HCT116 (cell line): ENCODE measurements at regions not wholly inside any gene's neighbourhood (a gene's known extent, or its start where the extent isn't known, plus 50 kb on each side); places are given as distances from the start of the nearest gene placed in this dataset.

Source experiments
- ATAC-seq: fragments of 200-7000 bp; cut with Tn5 transposase; 2 replicates; pipeline ENCODE4 v1.9.1; 2020; ENCODE audit warnings: mild to moderate bottlenecking, moderate library complexity
- BruUV-seq: library from RNA; stranded (reverse); fragments of 400-500 nt; replicated peaks from 2 replicates; lab custom pipeline; 2021; lab: Mats Ljungman, UMichigan
- CTCF ChIA-PET: fragments of 300-600 bp; sonication (Branson Sonifier 250); formaldehyde crosslinking; loops from one replicate; lab custom pipeline; 2021; ENCODE audit warnings: antibody characterized with exemption; lab: Charles Lee
- POLR2A ChIA-PET: fragments of 300-600, 350-600 bp; sonication (Branson Sonifier 250); formaldehyde crosslinking; loops from one replicate; lab custom pipeline; 2021; ENCODE audit warnings: antibody characterized with exemption; lab: Charles Lee
- RAD21 ChIA-PET, 2 experiments: fragments of 300-600 bp; sonication (Branson Sonifier 250); formaldehyde crosslinking; loops; one replicate each; lab custom pipeline; 2023; ENCODE audit warnings: low total read pairs in 2 of 2; ENCODE audit not compliant: uncharacterized antibody in 2 of 2, unreplicated experiment in 2 of 2, low non-redundant PET in 1 of 2; lab: Charles Lee
- DNase-seq: peaks from one replicate; pipeline ENCODE4 v3.0.0-alpha.2; 2010; ENCODE audit warnings: low read depth, low spot score
- H2AFZ ChIP-seq: fragments of 200-600 bp; shearing (Covaris generic), sonication (generic); 2 replicates; pipeline ENCODE4 v1.6.1; 2017; ENCODE audit warnings: low read depth, mixed run types, mixed read lengths, antibody characterized with exemption, low read length; ENCODE audit not compliant: poor library complexity, severe bottlenecking
- H3K27ac ChIP-seq: 2 replicates; pipeline ENCODE4 v1.5.1; 2012; ENCODE audit warnings: low read depth, low read length
- H3K27me3 ChIP-seq: fragments of 200-600 bp; sonication (generic); 2 replicates; pipeline ENCODE4 v1.6.1; 2016; ENCODE audit warnings: mixed run types, low read length, mixed read lengths; ENCODE audit not compliant: insufficient read depth
- H3K36me3 ChIP-seq, 2 experiments: fragments of 200-500 bp in 1 of 2; fragments of 200-600 bp in 1 of 2; sonication (Bioruptor generic) in 1 of 2; sonication (generic) in 1 of 2; 2 replicates each; pipeline versions ENCODE4 v1.5.1 to v1.6.1; 2014 to 2016; ENCODE audit warnings: low read length in 2 of 2, inconsistent platforms in 1 of 2, mixed read lengths in 1 of 2, mixed run types in 1 of 2; ENCODE audit not compliant: insufficient read depth in 2 of 2, control insufficient read depth in 1 of 2
- H3K4me1 ChIP-seq, 2 experiments: fragments of 200-600 bp in 1 of 2; sonication (generic) in 1 of 2; 2 replicates each; pipeline versions ENCODE4 v1.5.1 to v1.6.1; 2012 to 2017; ENCODE audit warnings: low read length in 2 of 2, inconsistent platforms in 1 of 2, mild to moderate bottlenecking in 1 of 2, mixed read lengths in 1 of 2, mixed run types in 1 of 2, moderate library complexity in 1 of 2; ENCODE audit not compliant: insufficient read depth in 2 of 2, control insufficient read depth in 1 of 2
- H3K4me2 ChIP-seq: fragments of 200-600 bp; sonication (generic); 2 replicates; pipeline ENCODE4 v1.6.1; 2017; ENCODE audit warnings: mixed run types, low read length, mixed read lengths
- H3K4me3 ChIP-seq, 2 experiments: fragments of 200-600 bp in 1 of 2; sonication (generic) in 1 of 2; replicated peaks in 1 of 2; 2 replicates each; pipeline ENCODE4 v1.5.1; 2011 to 2016; ENCODE audit warnings: low read length in 2 of 2, control low read depth in 1 of 2, low read depth in 1 of 2, mild to moderate bottlenecking in 1 of 2, mixed read lengths in 1 of 2, mixed run types in 1 of 2
- H3K79me2 ChIP-seq: fragments of 200-600 bp; sonication (generic); 2 replicates; pipeline ENCODE4 v1.6.1; 2017; ENCODE audit warnings: mild to moderate bottlenecking, mixed run types, low read length, moderate library complexity, mixed read lengths; ENCODE audit not compliant: insufficient read depth
- H3K9ac ChIP-seq: fragments of 200-600 bp; sonication (generic); 2 replicates; pipeline ENCODE4 v1.6.1; 2016; ENCODE audit warnings: low read length, mixed read lengths
- H3K9me2 ChIP-seq: fragments of 200-600 bp; sonication (generic), shearing (Covaris generic); 2 replicates; pipeline ENCODE4 v1.6.1; 2017; ENCODE audit warnings: mixed run types, mild to moderate bottlenecking, moderate library complexity; ENCODE audit not compliant: insufficient read depth
- H3K9me3 ChIP-seq, 2 experiments: fragments of 200-500 bp in 1 of 2; fragments of 200-600 bp in 1 of 2; sonication (Bioruptor generic) in 1 of 2; sonication (generic) in 1 of 2; 2 replicates each; pipeline ENCODE4 v1.6.1; 2014 to 2017; ENCODE audit warnings: low read length in 2 of 2, mixed read lengths in 2 of 2, inconsistent platforms in 1 of 2, low read depth in 1 of 2, mild to moderate bottlenecking in 1 of 2, mixed run types in 1 of 2, moderate library complexity in 1 of 2; ENCODE audit not compliant: control insufficient read depth in 1 of 2, insufficient read depth in 1 of 2
- H4K20me1 ChIP-seq: fragments of 200-600 bp; sonication (generic), shearing (Covaris generic); 2 replicates; pipeline ENCODE4 v1.6.1; 2017; ENCODE audit warnings: mixed run types, mild to moderate bottlenecking, moderate library complexity; ENCODE audit not compliant: insufficient read depth
- CBX3 ChIP-seq: IDR thresholded peaks from 2 replicates; pipeline ENCODE4 v1.6.1; 2012; ENCODE audit warnings: low read depth
- CEBPB ChIP-seq: IDR thresholded peaks from 2 replicates; pipeline ENCODE4 v1.6.1; 2012; ENCODE audit warnings: low read depth
- ELF1 ChIP-seq: IDR thresholded peaks from 2 replicates; pipeline ENCODE4 v1.6.1; 2012; ENCODE audit warnings: low read depth, borderline replicate concordance
- EZH2 ChIP-seq: fragments of 200-600 bp; sonication (generic); IDR thresholded peaks from 2 replicates; pipeline ENCODE4 v1.6.1; 2017; ENCODE audit warnings: antibody characterized with exemption, mixed run types
- FOSL1 ChIP-seq: IDR thresholded peaks from 2 replicates; pipeline ENCODE4 v1.6.1; 2012; ENCODE audit warnings: low read depth
- JUND ChIP-seq: IDR thresholded peaks from 2 replicates; pipeline ENCODE4 v1.6.1; 2012
- POLR2A ChIP-seq: IDR thresholded peaks from 2 replicates; pipeline ENCODE4 v1.7.0; 2011; ENCODE audit warnings: borderline replicate concordance; ENCODE audit not compliant: insufficient read depth, insufficient read length; ENCODE audit errors: extremely low read depth
- POLR2AphosphoS5 ChIP-seq: IDR thresholded peaks from 2 replicates; pipeline ENCODE4 v1.6.1; 2011; ENCODE audit warnings: mild to moderate bottlenecking, low read depth, low read length, moderate library complexity
- RAD21 ChIP-seq: IDR thresholded peaks from 2 replicates; pipeline ENCODE4 v1.6.1; 2012; ENCODE audit warnings: low read depth, mild to moderate bottlenecking
- SIN3A ChIP-seq: IDR thresholded peaks from 2 replicates; pipeline ENCODE4 v1.6.1; 2012; ENCODE audit warnings: low read depth
- SP1 ChIP-seq: IDR thresholded peaks from 2 replicates; pipeline ENCODE4 v1.6.1; 2012; ENCODE audit warnings: low read depth
- SRF ChIP-seq: IDR thresholded peaks from 2 replicates; pipeline ENCODE4 v1.6.1; 2012; ENCODE audit warnings: low read depth
- YY1 ChIP-seq: IDR thresholded peaks from 2 replicates; pipeline ENCODE4 v1.6.1; 2011; ENCODE audit warnings: low read length, low read depth, moderate library complexity, mild to moderate bottlenecking; ENCODE audit not compliant: insufficient replicate concordance; ENCODE audit errors: extremely low read depth
- ZFX ChIP-seq: fragments of 450-650 bp; IDR thresholded peaks from 2 replicates; pipeline ENCODE4 v1.6.1; 2017
- ZNF274 ChIP-seq: fragments of 200-500 bp; sonication (Bioruptor generic); IDR thresholded peaks from 2 replicates; pipeline ENCODE4 v1.6.1; 2014; ENCODE audit warnings: mild to moderate bottlenecking, low read depth, low read length, inconsistent platforms
- intact Hi-C: fragments of 100-400 bp; cut with micrococcal nuclease; formaldehyde crosslinking; loops from 2 replicates; pipeline ENCODE4 v1.10.0; 2022
- TF ChIP-seq, protein P1 (sequence below): IDR thresholded peaks from 2 replicates; pipeline ENCODE4 v1.6.1; 2011; ENCODE audit warnings: mild to moderate bottlenecking, low read length, moderate library complexity; ENCODE audit not compliant: insufficient replicate concordance; ENCODE audit errors: extremely low read depth
- TF ChIP-seq, protein P2 (sequence below), 3 experiments: fragments of 200-600 bp in 1 of 3; sonication (generic) in 1 of 3; IDR thresholded peaks in 2 of 3; conservative IDR thresholded peaks in 1 of 3; 2 replicates each; pipeline ENCODE4 v1.5.1; 2012 to 2017; ENCODE audit warnings: low read depth in 2 of 3, low read length in 2 of 3, antibody characterized with exemption in 1 of 3, borderline replicate concordance in 1 of 3, control low read depth in 1 of 3, mild to moderate bottlenecking in 1 of 3, mixed read lengths in 1 of 3, mixed run types in 1 of 3, moderate library complexity in 1 of 3; ENCODE audit not compliant: insufficient read depth in 1 of 3
- TF ChIP-seq, protein P3 (sequence below): IDR thresholded peaks from 2 replicates; pipeline ENCODE4 v1.6.1; 2012; ENCODE audit warnings: low read depth
- TF ChIP-seq, protein P4 (sequence below): IDR thresholded peaks from 2 replicates; pipeline ENCODE4 v1.6.1; 2012

DNA sequence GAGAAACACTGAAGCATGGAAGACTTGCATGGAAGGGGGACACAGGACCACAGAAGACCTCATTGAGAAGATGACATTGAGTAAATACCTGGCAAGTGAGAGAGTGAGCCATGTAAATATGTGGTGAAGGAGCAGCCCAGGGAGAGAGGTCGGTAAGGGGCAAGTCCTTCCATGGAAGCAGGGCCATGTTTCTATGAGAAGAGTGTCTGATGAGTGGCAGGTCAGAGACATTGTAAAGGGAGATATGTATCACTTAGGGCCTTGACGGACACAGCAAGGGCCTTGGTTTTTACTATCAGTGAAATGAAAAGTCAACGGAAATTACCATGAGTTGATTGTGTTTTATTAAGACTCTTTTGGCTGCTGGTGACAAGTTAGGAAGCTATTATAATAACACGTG, 336.4 kb downstream of the PLK2 start (continued):
- no peak for TF ChIP-seq EZH2
- TF ChIP-seq, all 23 proteins: peak for 0

DNA sequence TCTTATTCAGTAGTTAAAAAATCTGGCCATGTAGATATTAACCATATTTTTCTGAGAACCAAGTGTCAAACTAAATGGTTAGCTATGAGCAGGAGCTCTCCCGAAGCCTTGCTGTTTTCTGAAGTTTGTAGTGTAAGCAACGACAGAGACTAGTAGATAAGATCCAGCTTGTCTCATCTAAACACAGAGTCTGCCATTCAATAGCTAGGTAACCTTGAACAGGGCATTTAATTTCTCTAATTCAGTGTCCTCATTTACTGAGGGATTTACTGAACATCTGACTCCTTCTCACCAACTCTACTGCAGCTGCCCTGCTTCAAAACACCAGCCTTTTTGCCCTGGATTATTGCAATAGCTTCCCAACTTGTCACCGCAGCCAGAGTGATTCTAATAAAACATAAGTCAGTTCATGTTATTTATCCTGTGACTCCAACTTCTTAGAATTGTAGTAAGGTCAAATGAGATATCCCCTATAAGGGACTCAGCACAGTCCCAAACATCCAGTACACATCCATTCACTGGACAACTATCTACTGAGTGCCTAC, 337.0 kb downstream of the PLK2 start:
- H2AFZ ChIP-seq, result no peak overlapping the region
- no peak for DNase-seq
- H3K9ac ChIP-seq, result no peak overlapping the region
- H3K4me1 ChIP-seq, result no peaks in the 10 kb centered on the region
- RAD21 ChIA-PET, result no interaction called here
- ATAC-seq, result no peak
- H3K79me2 ChIP-seq, result no peaks in the 10 kb centered on the region
- TF ChIP-seq, protein P1, sequence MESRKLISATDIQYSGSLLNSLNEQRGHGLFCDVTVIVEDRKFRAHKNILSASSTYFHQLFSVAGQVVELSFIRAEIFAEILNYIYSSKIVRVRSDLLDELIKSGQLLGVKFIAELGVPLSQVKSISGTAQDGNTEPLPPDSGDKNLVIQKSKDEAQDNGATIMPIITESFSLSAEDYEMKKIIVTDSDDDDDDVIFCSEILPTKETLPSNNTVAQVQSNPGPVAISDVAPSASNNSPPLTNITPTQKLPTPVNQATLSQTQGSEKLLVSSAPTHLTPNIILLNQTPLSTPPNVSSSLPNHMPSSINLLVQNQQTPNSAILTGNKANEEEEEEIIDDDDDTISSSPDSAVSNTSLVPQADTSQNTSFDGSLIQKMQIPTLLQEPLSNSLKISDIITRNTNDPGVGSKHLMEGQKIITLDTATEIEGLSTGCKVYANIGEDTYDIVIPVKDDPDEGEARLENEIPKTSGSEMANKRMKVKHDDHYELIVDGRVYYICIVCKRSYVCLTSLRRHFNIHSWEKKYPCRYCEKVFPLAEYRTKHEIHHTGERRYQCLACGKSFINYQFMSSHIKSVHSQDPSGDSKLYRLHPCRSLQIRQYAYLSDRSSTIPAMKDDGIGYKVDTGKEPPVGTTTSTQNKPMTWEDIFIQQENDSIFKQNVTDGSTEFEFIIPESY, result no peak
- TF ChIP-seq ZNF274, result no peak
- TF ChIP-seq, protein P2, sequence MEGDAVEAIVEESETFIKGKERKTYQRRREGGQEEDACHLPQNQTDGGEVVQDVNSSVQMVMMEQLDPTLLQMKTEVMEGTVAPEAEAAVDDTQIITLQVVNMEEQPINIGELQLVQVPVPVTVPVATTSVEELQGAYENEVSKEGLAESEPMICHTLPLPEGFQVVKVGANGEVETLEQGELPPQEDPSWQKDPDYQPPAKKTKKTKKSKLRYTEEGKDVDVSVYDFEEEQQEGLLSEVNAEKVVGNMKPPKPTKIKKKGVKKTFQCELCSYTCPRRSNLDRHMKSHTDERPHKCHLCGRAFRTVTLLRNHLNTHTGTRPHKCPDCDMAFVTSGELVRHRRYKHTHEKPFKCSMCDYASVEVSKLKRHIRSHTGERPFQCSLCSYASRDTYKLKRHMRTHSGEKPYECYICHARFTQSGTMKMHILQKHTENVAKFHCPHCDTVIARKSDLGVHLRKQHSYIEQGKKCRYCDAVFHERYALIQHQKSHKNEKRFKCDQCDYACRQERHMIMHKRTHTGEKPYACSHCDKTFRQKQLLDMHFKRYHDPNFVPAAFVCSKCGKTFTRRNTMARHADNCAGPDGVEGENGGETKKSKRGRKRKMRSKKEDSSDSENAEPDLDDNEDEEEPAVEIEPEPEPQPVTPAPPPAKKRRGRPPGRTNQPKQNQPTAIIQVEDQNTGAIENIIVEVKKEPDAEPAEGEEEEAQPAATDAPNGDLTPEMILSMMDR (IDR thresholded peaks at IDR 0.05 in 2 of 3, conservative IDR thresholded peaks at IDR 0.05 in 1 of 3; ENCODE audit: borderline replicate concordance in 1 of 3, insufficient read depth in 1 of 3, low read depth in 2 of 3, low read length in 2 of 3), result no peak
- TF ChIP-seq ELF1, result no peak
- no peak for TF ChIP-seq EZH2
- no peak for TF ChIP-seq YY1
- TF ChIP-seq SIN3A, result no peak
- no peak for TF ChIP-seq CBX3
- no peak for TF ChIP-seq POLR2A
- no peak for TF ChIP-seq FOSL1
- no peak for TF ChIP-seq SRF
- TF ChIP-seq, protein P3, sequence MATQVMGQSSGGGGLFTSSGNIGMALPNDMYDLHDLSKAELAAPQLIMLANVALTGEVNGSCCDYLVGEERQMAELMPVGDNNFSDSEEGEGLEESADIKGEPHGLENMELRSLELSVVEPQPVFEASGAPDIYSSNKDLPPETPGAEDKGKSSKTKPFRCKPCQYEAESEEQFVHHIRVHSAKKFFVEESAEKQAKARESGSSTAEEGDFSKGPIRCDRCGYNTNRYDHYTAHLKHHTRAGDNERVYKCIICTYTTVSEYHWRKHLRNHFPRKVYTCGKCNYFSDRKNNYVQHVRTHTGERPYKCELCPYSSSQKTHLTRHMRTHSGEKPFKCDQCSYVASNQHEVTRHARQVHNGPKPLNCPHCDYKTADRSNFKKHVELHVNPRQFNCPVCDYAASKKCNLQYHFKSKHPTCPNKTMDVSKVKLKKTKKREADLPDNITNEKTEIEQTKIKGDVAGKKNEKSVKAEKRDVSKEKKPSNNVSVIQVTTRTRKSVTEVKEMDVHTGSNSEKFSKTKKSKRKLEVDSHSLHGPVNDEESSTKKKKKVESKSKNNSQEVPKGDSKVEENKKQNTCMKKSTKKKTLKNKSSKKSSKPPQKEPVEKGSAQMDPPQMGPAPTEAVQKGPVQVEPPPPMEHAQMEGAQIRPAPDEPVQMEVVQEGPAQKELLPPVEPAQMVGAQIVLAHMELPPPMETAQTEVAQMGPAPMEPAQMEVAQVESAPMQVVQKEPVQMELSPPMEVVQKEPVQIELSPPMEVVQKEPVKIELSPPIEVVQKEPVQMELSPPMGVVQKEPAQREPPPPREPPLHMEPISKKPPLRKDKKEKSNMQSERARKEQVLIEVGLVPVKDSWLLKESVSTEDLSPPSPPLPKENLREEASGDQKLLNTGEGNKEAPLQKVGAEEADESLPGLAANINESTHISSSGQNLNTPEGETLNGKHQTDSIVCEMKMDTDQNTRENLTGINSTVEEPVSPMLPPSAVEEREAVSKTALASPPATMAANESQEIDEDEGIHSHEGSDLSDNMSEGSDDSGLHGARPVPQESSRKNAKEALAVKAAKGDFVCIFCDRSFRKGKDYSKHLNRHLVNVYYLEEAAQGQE, result no peak
- TF ChIP-seq CEBPB, result no peak
- TF ChIP-seq RAD21, result no peak
- TF ChIP-seq SP1, result no peak
- no peak for TF ChIP-seq POLR2AphosphoS5
- no peak for TF ChIP-seq ZFX
- TF ChIP-seq, protein P4, sequence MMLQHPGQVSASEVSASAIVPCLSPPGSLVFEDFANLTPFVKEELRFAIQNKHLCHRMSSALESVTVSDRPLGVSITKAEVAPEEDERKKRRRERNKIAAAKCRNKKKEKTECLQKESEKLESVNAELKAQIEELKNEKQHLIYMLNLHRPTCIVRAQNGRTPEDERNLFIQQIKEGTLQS, result no peak
- TF ChIP-seq JUND, result no peak
- TF ChIP-seq, all 23 proteins: peak for 0
- Histone ChIP-seq H3K36me3 (no peaks in the 10 kb centered on the region), H3K4me2 (no peak overlapping the region), H3K9me2 (no peaks in the 10 kb centered on the region), H3K27me3 (no peaks in the 10 kb centered on the region), H3K27ac (no peak overlapping the region), H3K9me3 (no peaks in the 10 kb centered on the region), H3K4me3 (no peak overlapping the region), H4K20me1 (no peaks in the 10 kb centered on the region)
- BruUV-seq, result no TSS peak
- CTCF ChIA-PET, result no interaction called here
- intact Hi-C loops, result no loop called here
- POLR2A ChIA-PET, result no interaction called here
